ENCODE measurements at regions not wholly inside any gene's neighbourhood (a gene's known extent, or its start where the extent isn't known, plus 50 kb on each side); places are given as distances from the start of the nearest gene placed in this dataset.
"Not testable (repeated sequence)": the region's sequence is repeated elsewhere in the genome, so short reads cannot be mapped to it uniquely, and the experiment has no call there.

DNA sequence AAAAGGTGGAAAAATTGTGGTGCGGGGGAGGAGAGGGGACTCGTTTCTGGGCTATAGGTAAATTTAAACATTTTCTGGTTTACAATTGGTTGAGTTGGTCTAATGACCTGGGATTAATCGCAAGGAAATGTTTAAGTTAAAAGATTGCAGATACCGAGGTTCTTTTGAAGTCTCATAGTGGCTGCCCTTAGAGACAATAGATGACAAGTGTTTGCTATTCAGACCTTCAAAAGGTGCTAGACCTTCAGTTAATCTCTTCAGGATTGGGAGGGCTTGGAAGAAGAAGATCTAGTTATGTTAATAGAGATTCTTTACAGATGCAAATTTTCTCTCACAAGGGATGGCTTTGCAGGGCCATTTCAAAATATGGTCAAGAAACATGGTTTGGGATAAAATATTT is 2286.1 kb upstream of the AGA start:
- TF ChIP-seq CTCF (IDR thresholded peaks at IDR 0.05; ENCODE audit: control insufficient read depth, insufficient read depth, low read depth, low read length, missing control alignments) = no peak
- no peak for DNase-seq (ENCODE audit: low read depth)

GRCh38 chr4:179736820-179737219 is 2294.6 kb upstream of the AGA start:
- DNase-seq (ENCODE audit: low read depth); H3K4me3 ChIP-seq (ENCODE audit: control insufficient read depth, low read depth, low read length): not testable (repeated sequence)

More for the DNA sequence above, 2286.1 kb upstream of the AGA start:
- H3K4me3 ChIP-seq (ENCODE audit: control insufficient read depth, low read depth, low read length) = no peak overlapping the region

GRCh38 chr4:179738822-179739221 is 2296.6 kb upstream of the AGA start:
- no peak for DNase-seq (ENCODE audit: low read depth)
- no peak overlapping the region for H3K4me3 ChIP-seq (ENCODE audit: control insufficient read depth, low read depth, low read length)
- no peak for TF ChIP-seq CTCF (IDR thresholded peaks at IDR 0.05; ENCODE audit: control insufficient read depth, insufficient read depth, low read depth, low read length, missing control alignments)

DNA sequence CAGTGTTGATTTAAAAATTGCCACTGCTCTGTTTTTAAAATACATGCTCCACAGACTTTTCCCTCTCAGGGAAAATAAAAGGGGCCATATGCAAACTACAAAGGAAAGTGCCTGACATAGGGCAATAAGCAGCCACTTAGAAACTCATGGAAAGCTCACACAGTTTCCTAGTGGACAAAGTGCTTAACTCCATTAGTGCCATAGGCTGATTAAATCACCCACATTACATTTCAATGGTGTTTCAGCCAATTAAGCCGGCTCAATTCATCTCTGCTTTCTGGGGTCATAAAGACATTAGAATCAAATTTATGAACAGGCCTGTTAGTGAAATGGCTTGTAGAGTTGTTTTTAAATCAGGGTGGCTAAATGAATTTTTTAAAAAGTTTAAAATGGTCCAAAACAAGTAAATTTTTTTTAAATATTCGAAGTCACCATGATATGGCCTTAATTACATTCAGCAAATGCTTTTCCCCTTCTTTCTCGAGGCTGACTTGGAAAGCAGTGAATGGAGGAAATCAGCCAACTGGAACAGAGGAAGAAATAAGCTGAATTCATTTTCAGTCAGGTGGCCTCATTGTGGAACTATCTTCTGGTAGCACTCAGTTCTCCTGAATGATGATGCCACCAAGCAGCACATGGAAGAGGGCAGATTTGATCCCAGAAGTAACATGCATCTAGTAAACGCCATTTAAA is 2305.1 kb upstream of the AGA start:
- no peak overlapping the region for H3K4me3 ChIP-seq (ENCODE audit: control insufficient read depth, low read depth, low read length)
- DNase-seq (ENCODE audit: low read depth) = no peak
- no peak for TF ChIP-seq CTCF (IDR thresholded peaks at IDR 0.05; ENCODE audit: control insufficient read depth, insufficient read depth, low read depth, low read length, missing control alignments)

GRCh38 chr4:179748837-179749236 is 2306.6 kb upstream of the AGA start:
- TF ChIP-seq CTCF (IDR thresholded peaks at IDR 0.05; ENCODE audit: control insufficient read depth, insufficient read depth, low read depth, low read length, missing control alignments) = no peak
- no peak for DNase-seq (ENCODE audit: low read depth)
- H3K4me3 ChIP-seq (ENCODE audit: control insufficient read depth, low read depth, low read length) = no peak overlapping the region

DNA sequence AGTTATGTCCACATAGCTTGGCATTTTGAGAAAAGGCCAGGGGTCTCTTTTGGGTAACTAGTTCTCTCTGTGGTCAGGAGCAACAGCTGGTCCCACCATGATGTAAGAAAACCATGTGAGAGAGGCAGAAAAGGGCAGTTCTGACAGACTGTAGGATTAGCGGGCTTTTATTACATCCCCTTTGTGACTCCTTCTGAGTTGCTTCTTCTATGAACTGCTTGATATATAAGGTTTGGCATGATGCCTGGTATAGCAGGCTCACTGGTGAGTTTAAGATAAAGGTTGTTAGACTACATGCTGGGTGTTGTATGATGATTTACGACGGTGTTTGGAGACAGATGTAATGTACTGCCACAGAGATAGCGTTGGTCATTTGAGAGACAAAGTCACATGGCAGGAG is 2308.1 kb upstream of the AGA start:
- no peak for TF ChIP-seq CTCF (IDR thresholded peaks at IDR 0.05; ENCODE audit: control insufficient read depth, insufficient read depth, low read depth, low read length, missing control alignments)
- DNase-seq (ENCODE audit: low read depth) = no peak
- no peak overlapping the region for H3K4me3 ChIP-seq (ENCODE audit: control insufficient read depth, low read depth, low read length)

- DNase-seq (ENCODE audit: low read depth) = no peak
- H3K4me3 ChIP-seq (ENCODE audit: control insufficient read depth, low read depth, low read length) = no peak overlapping the region
- TF ChIP-seq CTCF (IDR thresholded peaks at IDR 0.05; ENCODE audit: control insufficient read depth, insufficient read depth, low read depth, low read length, missing control alignments) = no peak
Measured at GRCh38 chr4:179751669-179752068, 2309.4 kb upstream of the AGA start.

Data from AG09309 (cell line).